K562 (cell line): ENCODE measurements at regions not wholly inside any gene's neighbourhood (a gene's known extent, or its start where the extent isn't known, plus 50 kb on each side); places are given as distances from the start of the nearest gene placed in this dataset.
A peak's percentile ranks its signal among the peaks of the same experiment; 100 is the strongest.

Source experiments
- ATAC-seq: fragments of 200-7000 bp; cut with Tn5 transposase; 3 replicates; pipeline ENCODE4 v1.9.1; 2020; ENCODE audit warnings: moderate library complexity
- BruUV-seq: library from RNA; stranded (reverse); fragments of 400-500 nt; replicated peaks from 2 replicates; lab custom pipeline; 2021; lab: Mats Ljungman, UMichigan
- CTCF ChIA-PET: fragments of 300-600 bp; formaldehyde crosslinking; extraction: SDS; loops from one replicate; lab custom pipeline; 2021; ENCODE audit warnings: low intra/inter-chr PET ratio; lab: Yijun Ruan, JAX
- POLR2A ChIA-PET: fragments of 300-600, 350-650 bp; sonication (Branson Sonifier 250); formaldehyde crosslinking; extraction: SDS; loops from one replicate; lab custom pipeline; 2021; ENCODE audit warnings: antibody characterized with exemption, inconsistent platforms; lab: Yijun Ruan, JAX
- DNase-seq, 4 experiments: peaks; one replicate each; pipeline versions ENCODE4 v3.0.0 to v3.0.0-alpha.2; 2011 to 2018; ENCODE audit warnings: low spot score in 3 of 4, mixed read lengths in 3 of 4; ENCODE audit errors: extremely low read depth in 1 of 4
- FAIRE-seq: peaks from 2 replicates; lab custom pipeline; 2011; peaks lifted over from hg19 to GRCh38; lab: Jason Lieb, UNC
- H2AFZ ChIP-seq: 2 replicates; pipeline ENCODE4 v1.6.0; 2011; ENCODE audit warnings: low read depth, low read length, control low read depth, inconsistent platforms
- H3K27ac ChIP-seq: fragments of 200-600 bp; 3 replicates; pipeline ENCODE4 v1.8.0; 2011; ENCODE audit warnings: low read depth, mild to moderate bottlenecking, control low read depth, inconsistent platforms, low read length, moderate library complexity, mixed read lengths; ENCODE audit errors: extremely low read depth
- H3K27me3 ChIP-seq, 2 experiments: fragments of 300-600 bp in 1 of 2; 2 replicates in 1 of 2; 3 replicates in 1 of 2; pipeline versions ENCODE4 v1.6.0 to v1.8.0; 2011; ENCODE audit warnings: inconsistent platforms in 2 of 2, low read length in 2 of 2, mild to moderate bottlenecking in 1 of 2, mixed read lengths in 1 of 2, moderate library complexity in 1 of 2; ENCODE audit not compliant: control insufficient read depth in 2 of 2, insufficient read depth in 2 of 2
- H3K36me3 ChIP-seq: fragments of 300-600 bp; 3 replicates; pipeline ENCODE4 v1.8.0; 2011; ENCODE audit warnings: mild to moderate bottlenecking, low read length, inconsistent platforms; ENCODE audit not compliant: control insufficient read depth, insufficient read depth
- H3K4me1 ChIP-seq, 2 experiments: fragments of 200-600 bp in 1 of 2; replicated peaks in 1 of 2; 2 replicates in 1 of 2; 3 replicates in 1 of 2; pipeline versions ENCODE4 v1.5.1 to v1.8.0; 2011; ENCODE audit warnings: inconsistent platforms in 2 of 2, low read length in 2 of 2, mild to moderate bottlenecking in 1 of 2, mixed read lengths in 1 of 2, moderate library complexity in 1 of 2; ENCODE audit not compliant: control insufficient read depth in 2 of 2, insufficient read depth in 2 of 2
- H3K4me2 ChIP-seq: 2 replicates; pipeline ENCODE4 v1.6.1; 2011; ENCODE audit warnings: low read length, control low read depth, inconsistent platforms, mixed read lengths; ENCODE audit not compliant: insufficient read depth
- H3K4me3 ChIP-seq: fragments of 200-600 bp; sonication (generic), shearing (Covaris generic); 2 replicates; pipeline ENCODE4 v1.5.1; 2016; ENCODE audit warnings: control low read depth, inconsistent platforms
- H3K79me2 ChIP-seq: fragments of 200-600 bp; 3 replicates; pipeline ENCODE4 v1.8.0; 2011; ENCODE audit warnings: low read length, inconsistent platforms; ENCODE audit not compliant: control insufficient read depth, insufficient read depth
- H3K9ac ChIP-seq, 2 experiments: 2 replicates each; pipeline versions ENCODE4 v1.6.0 to v1.6.1; 2011; ENCODE audit warnings: low read depth in 2 of 2, low read length in 2 of 2, control low read depth in 1 of 2, inconsistent platforms in 1 of 2, mild to moderate bottlenecking in 1 of 2, mixed read lengths in 1 of 2; ENCODE audit not compliant: insufficient read depth in 1 of 2
- H3K9me1 ChIP-seq: one replicate; pipeline ENCODE4 v1.6.0; 2011; ENCODE audit warnings: inconsistent platforms, mild to moderate bottlenecking, low read length, moderate library complexity; ENCODE audit not compliant: control insufficient read depth, insufficient read depth
- H3K9me3 ChIP-seq: replicated peaks from 2 replicates; pipeline ENCODE4 v1.5.1; 2011; ENCODE audit warnings: low read depth, low read length, inconsistent platforms; ENCODE audit not compliant: control insufficient read depth, insufficient read depth
- H4K20me1 ChIP-seq: replicated peaks from 2 replicates; pipeline ENCODE4 v1.6.1; 2011; ENCODE audit warnings: low read length, inconsistent platforms, mixed read lengths; ENCODE audit not compliant: control insufficient read depth, insufficient read depth
- CREB3 ChIP-seq: fragments of 450-650 bp; conservative IDR thresholded peaks from 2 replicates; pipeline ENCODE4 v1.6.1; 2016; ENCODE audit warnings: missing genetic modification characterization, low read depth, mild to moderate bottlenecking, missing compliant biosample characterization, moderate library complexity
- EHMT2 ChIP-seq: fragments of 450-650 bp; IDR thresholded peaks from 2 replicates; pipeline ENCODE4 v1.6.1; 2018; ENCODE audit warnings: antibody characterized with exemption
- FOSL1 ChIP-seq: fragments of 200-800 bp; sonication (Bioruptor generic); conservative IDR thresholded peaks from 2 replicates; pipeline ENCODE4 v1.6.1; 2016; ENCODE audit warnings: missing genetic modification characterization, missing compliant biosample characterization
- MCM2 ChIP-seq: fragments of 450-650 bp; IDR thresholded peaks from 2 replicates; pipeline ENCODE4 v1.6.1; 2017; ENCODE audit warnings: low read depth, mild to moderate bottlenecking
- MCM5 ChIP-seq: fragments of 450-650 bp; IDR thresholded peaks from 2 replicates; pipeline ENCODE4 v1.6.1; 2016; ENCODE audit warnings: low read depth
- MTA1 ChIP-seq: fragments of 450-650 bp; IDR thresholded peaks from 2 replicates; pipeline ENCODE4 v1.6.1; 2017; ENCODE audit warnings: borderline replicate concordance
- PCBP1 ChIP-seq: fragments of 200-400 bp; formaldehyde crosslinking; IDR thresholded peaks from 2 replicates; pipeline ENCODE4 v1.6.1; 2018; ENCODE audit warnings: mild to moderate bottlenecking, low read depth, low read length; ENCODE audit not compliant: poor library complexity, severe bottlenecking
- PREB ChIP-seq: sonication (generic); formaldehyde crosslinking; IDR thresholded peaks from 2 replicates; pipeline ENCODE4 v1.8.1; 2023; ENCODE audit warnings: mild to moderate bottlenecking, missing genetic modification reagents
- SAFB ChIP-seq: fragments of 200-400 bp; formaldehyde crosslinking; IDR thresholded peaks from 2 replicates; pipeline ENCODE4 v1.6.1; 2017; ENCODE audit warnings: low read depth, low read length, borderline replicate concordance
- SAP30 ChIP-seq: fragments of 200-600 bp; sonication (generic); IDR thresholded peaks from 2 replicates; pipeline ENCODE4 v1.6.1; 2012; ENCODE audit warnings: borderline replicate concordance, low read depth, mild to moderate bottlenecking, moderate library complexity, low read length, control low read depth, inconsistent platforms; ENCODE audit not compliant: insufficient read depth, poor library complexity, severe bottlenecking
- USF1 ChIP-seq: sonication (generic); formaldehyde crosslinking; IDR thresholded peaks from 2 replicates; pipeline ENCODE4 v1.9.0; 2022; ENCODE audit warnings: mild to moderate bottlenecking, missing genetic modification reagents
- ZNF76 ChIP-seq: fragments of 250-450 bp; sonication (Bioruptor Pico); IDR thresholded peaks from 2 replicates; pipeline ENCODE4 v1.4.0; 2020; ENCODE audit warnings: mild to moderate bottlenecking, moderate library complexity, borderline replicate concordance
- WGBS: fragments of 100-300 bp; shearing (Covaris generic); methylation state at CpG from one replicate; pipeline ENCODE4 v1.1.6; 2016; ENCODE audit warnings: low coverage, mixed read lengths; ENCODE audit not compliant: insufficient coverage; ENCODE audit errors: missing lambda C conversion rate; 5-methylcytosine and 5-hydroxymethylcytosine counted together
- in situ Hi-C: fragments of 300-500 bp; cut with MboI; formaldehyde crosslinking; loops from 4 replicates; pipeline ENCODE4 v1.15.0; 2018; ENCODE audit warnings: inconsistent platforms, mixed read lengths
- intact Hi-C: fragments of 100-400 bp; cut with micrococcal nuclease; formaldehyde crosslinking; loops from 2 replicates; pipeline ENCODE4 v1.14.2; 2022

- ChIA-PET POLR2A (interaction anchor here (0.6 kb wide), 1 partner anchor 36 kb away, joined by 3 read pairs; no protein-coding TSS in a partner anchor), CTCF (no interaction called here)
- no peaks in the 10 kb centered on the region for H3K27me3 ChIP-seq
- H3K4me2 ChIP-seq, result no peak overlapping the region
- no peak overlapping the region for H2AFZ ChIP-seq
- no peaks in the 10 kb centered on the region for H4K20me1 ChIP-seq
- peaks cover 3% of the 10 kb centered on the region; the same call in 1 of the 2 replicates for H3K9me3 ChIP-seq
- H3K36me3 ChIP-seq, result no peaks in the 10 kb centered on the region
- WGBS, result 40% methylated on average over 2 of the region's 2 CpGs
- FAIRE-seq (no peak), ATAC-seq (peak; percentile 36; the same call in 1 of the 3 replicates), DNase-seq (no peak)
- in situ Hi-C loops, result no loop called here
- BruUV-seq, result no TSS peak
- no peak overlapping the region for H3K9ac ChIP-seq
- H3K27ac ChIP-seq, result no peak overlapping the region
- intact Hi-C loops, result no loop called here
- no peaks in the 10 kb centered on the region for H3K9me1 ChIP-seq
- peaks cover 0 to 2% of the 10 kb centered on the region in 2 experiments; a peak in 2 of 5 replicates for H3K4me1 ChIP-seq
- no peak overlapping the region for H3K4me3 ChIP-seq
- no peaks in the 10 kb centered on the region for H3K79me2 ChIP-seq
- TF ChIP-seq CREB3 (tag), result no peak
- no peak for TF ChIP-seq SAP30
Measured at GRCh38 chr2:54042897-54043620, 72.3 kb upstream of the PSME4 start.

- H3K4me1 ChIP-seq, result no peaks in the 10 kb centered on the region; a peak in 1 of 5 replicates
- no peak for ATAC-seq
- ChIA-PET POLR2A (interaction anchor here (0.6 kb wide), 1 partner anchor 37 kb away, joined by 3 read pairs; no protein-coding TSS in a partner anchor), CTCF (no interaction called here)
- intact Hi-C loops, result no loop called here
- no peak overlapping the region for H3K9ac ChIP-seq
- H4K20me1 ChIP-seq, result no peaks in the 10 kb centered on the region
- no peaks in the 10 kb centered on the region for H3K9me1 ChIP-seq
- in situ Hi-C loops, result no loop called here
- H3K79me2 ChIP-seq, result no peaks in the 10 kb centered on the region
- H3K27ac ChIP-seq, result no peak overlapping the region
- no peak for FAIRE-seq
- no peak overlapping the region for H3K4me3 ChIP-seq
- H2AFZ ChIP-seq, result no peak overlapping the region
- no peaks in the 10 kb centered on the region for H3K36me3 ChIP-seq
- DNase-seq, result no peak
- H3K27me3 ChIP-seq, result no peaks in the 10 kb centered on the region
- no peak overlapping the region for H3K4me2 ChIP-seq
- 0% methylated on average over 2 of the region's 2 CpGs for WGBS
- BruUV-seq, result no TSS peak
- peaks cover 3% of the 10 kb centered on the region; the same call in 1 of the 2 replicates for H3K9me3 ChIP-seq
- TF ChIP-seq PCBP1 (no peak), MTA1 (no peak), MCM2 (no peak), EHMT2 (no peak), PREB (CRISPR knock-in tag) (no peak), ZNF76 (CRISPR knock-in tag) (no peak), SAFB (no peak), USF1 (CRISPR knock-in tag) (no peak), FOSL1 (tag) (no peak), MCM5 (no peak)
Measured at GRCh38 chr2:54042341-54042740, 71.5 kb upstream of the PSME4 start.
